ENCODE measurements at regions not wholly inside any gene's neighbourhood (a gene's known extent, or its start where the extent isn't known, plus 50 kb on each side); places are given as distances from the start of the nearest gene placed in this dataset.
"Not testable (repeated sequence)": the region's sequence is repeated elsewhere in the genome, so short reads cannot be mapped to it uniquely, and the experiment has no call there.

GRCh38 chr18:67770520-67770919 lies 254.0 kb upstream of the DSEL start:
- POLR2A ChIA-PET, result no interaction called here
- Mint-ChIP-seq H3K27me3 (no peaks in the 10 kb centered on the region), H3K4me3 (no peak overlapping the region), H3K4me1 (no peaks in the 10 kb centered on the region), H3K27ac (no peak overlapping the region), H3K9me3 (no peaks in the 10 kb centered on the region), H3K36me3 (ENCODE audit: low read depth) (no peaks in the 10 kb centered on the region)
- CTCF ChIA-PET, result no interaction called here
- DNase-seq (no peak), ATAC-seq (ENCODE audit: low read depth) (no peak)
- intact Hi-C loops (cut with micrococcal nuclease), result loop anchor here (10.0 kb wide), 1 partner anchor 56 kb away; no protein-coding TSS in a partner anchor
- TF ChIP-seq CTCF (IDR thresholded peaks at IDR 0.05), result no peak

GRCh38 chr18:67766930-67767329 lies 250.4 kb upstream of the DSEL start:
- Mint-ChIP-seq H3K36me3 (ENCODE audit: low read depth) (no peaks in the 10 kb centered on the region), H3K4me1 (no peaks in the 10 kb centered on the region), H3K27ac (no peak overlapping the region), H3K27me3 (no peaks in the 10 kb centered on the region), H3K9me3 (no peaks in the 10 kb centered on the region), H3K4me3 (no peak overlapping the region)
- intact Hi-C loops (cut with micrococcal nuclease), result no loop called here
- CTCF ChIA-PET, result no interaction called here
- POLR2A ChIA-PET, result no interaction called here
- TF ChIP-seq CTCF (IDR thresholded peaks at IDR 0.05), result no peak
- ATAC-seq (ENCODE audit: low read depth) (no peak), DNase-seq (no peak)

GRCh38 chr18:67752211-67752610 lies 235.7 kb upstream of the DSEL start:
- H3K36me3 Mint-ChIP-seq (ENCODE audit: low read depth); POLR2A ChIA-PET; H3K27ac Mint-ChIP-seq; intact Hi-C loops (cut with micrococcal nuclease); ATAC-seq (ENCODE audit: low read depth); H3K9me3 Mint-ChIP-seq; CTCF ChIA-PET; H3K4me3 Mint-ChIP-seq; H3K27me3 Mint-ChIP-seq; DNase-seq; H3K4me1 Mint-ChIP-seq: not testable (repeated sequence)

GRCh38 chr18:67742954-67743353 lies 226.4 kb upstream of the DSEL start:
- no peaks in the 10 kb centered on the region for H3K4me1 Mint-ChIP-seq
- H3K27me3 Mint-ChIP-seq, result no peaks in the 10 kb centered on the region
- H3K27ac Mint-ChIP-seq, result no peak overlapping the region
- ChIA-PET POLR2A (no interaction called here), CTCF (no interaction called here)
- no peak overlapping the region for H3K4me3 Mint-ChIP-seq
- intact Hi-C loops (cut with micrococcal nuclease), result no loop called here
- H3K9me3 Mint-ChIP-seq, result peaks cover 11% of the 10 kb centered on the region
- TF ChIP-seq CTCF (IDR thresholded peaks at IDR 0.05), result no peak
- H3K36me3 Mint-ChIP-seq (ENCODE audit: low read depth), result no peaks in the 10 kb centered on the region
- no peak for DNase-seq
- no peak for ATAC-seq (ENCODE audit: low read depth)

- Mint-ChIP-seq H3K9me3 (peaks cover 11% of the 10 kb centered on the region), H3K27me3 (no peaks in the 10 kb centered on the region), H3K27ac (no peak overlapping the region), H3K36me3 (ENCODE audit: low read depth) (no peaks in the 10 kb centered on the region), H3K4me1 (no peaks in the 10 kb centered on the region), H3K4me3 (no peak overlapping the region)
- TF ChIP-seq CTCF (IDR thresholded peaks at IDR 0.05), result no peak
- CTCF ChIA-PET, result no interaction called here
- DNase-seq, result no peak
- POLR2A ChIA-PET, result no interaction called here
- ATAC-seq (ENCODE audit: low read depth), result no peak
- intact Hi-C loops (cut with micrococcal nuclease), result no loop called here
These were observed 226.0 kb upstream of the DSEL start for GRCh38 chr18:67742525-67742924.

GRCh38 chr18:67735506-67735905 lies 219.0 kb upstream of the DSEL start:
- no peak overlapping the region for H3K27ac Mint-ChIP-seq
- intact Hi-C loops (cut with micrococcal nuclease), result no loop called here
- POLR2A ChIA-PET, result no interaction called here
- H3K36me3 Mint-ChIP-seq (ENCODE audit: low read depth), result no peaks in the 10 kb centered on the region
- CTCF ChIA-PET, result no interaction called here
- no peak for ATAC-seq (ENCODE audit: low read depth)
- H3K4me1 Mint-ChIP-seq, result no peaks in the 10 kb centered on the region
- H3K27me3 Mint-ChIP-seq, result no peaks in the 10 kb centered on the region
- TF ChIP-seq CTCF (IDR thresholded peaks at IDR 0.05), result no peak
- DNase-seq, result no peak
- no peaks in the 10 kb centered on the region for H3K9me3 Mint-ChIP-seq
- no peak overlapping the region for H3K4me3 Mint-ChIP-seq
